GM23338 (cell line): ENCODE measurements at regions not wholly inside any gene's neighbourhood (a gene's known extent, or its start where the extent isn't known, plus 50 kb on each side); places are given as distances from the start of the nearest gene placed in this dataset.

Experiments used
- EZH2 ChIP-seq: fragments of 200-600 bp; sonication (generic); IDR thresholded peaks from one replicate; pipeline ENCODE4 v1.8.0; 2017; ENCODE audit warnings: antibody characterized with exemption, mild to moderate bottlenecking, low read depth; ENCODE audit not compliant: unreplicated experiment
- JUNB ChIP-seq: IDR thresholded peaks from one replicate; pipeline ENCODE4 v1.6.1; 2016; ENCODE audit warnings: antibody characterized with exemption; ENCODE audit not compliant: unreplicated experiment
- POLR2AphosphoS5 ChIP-seq: IDR thresholded peaks from 2 replicates; pipeline ENCODE4 v1.6.1; 2016; ENCODE audit warnings: antibody characterized with exemption, low read depth
- REST ChIP-seq: IDR thresholded peaks from one replicate; pipeline ENCODE4 v1.6.1; 2018; ENCODE audit warnings: antibody characterized with exemption; ENCODE audit not compliant: unreplicated experiment
- TF ChIP-seq, protein P1 (sequence below), 2 experiments: fragments of 200-600 bp in 1 of 2; sonication (generic) in 1 of 2; conservative IDR thresholded peaks; 2 replicates each; pipeline versions ENCODE4 v1.5.1 to v1.6.1; 2016 to 2017; ENCODE audit warnings: antibody characterized with exemption in 2 of 2, low read depth in 2 of 2, mild to moderate bottlenecking in 2 of 2, moderate library complexity in 1 of 2

DNA sequence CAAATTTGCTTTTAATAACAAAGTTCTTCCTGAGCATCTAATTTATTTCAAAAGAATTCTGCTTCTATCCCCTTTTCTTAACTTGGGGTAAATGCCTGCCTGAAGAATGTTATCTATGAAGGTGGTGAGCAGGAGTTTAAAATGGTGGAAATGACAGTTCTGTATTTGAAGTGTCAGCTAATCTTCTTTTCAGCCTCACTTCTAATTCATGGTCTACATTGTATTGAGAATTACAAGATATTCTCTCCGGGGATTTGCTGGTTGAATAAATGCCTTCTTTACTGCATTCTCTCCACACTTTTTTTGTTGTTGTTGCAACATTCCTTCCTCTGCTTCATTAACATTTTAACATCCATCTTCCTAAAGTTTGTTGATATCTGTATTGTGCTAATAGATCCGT is 143.1 kb upstream of the GRIN3A start:
- TF ChIP-seq, protein P1, sequence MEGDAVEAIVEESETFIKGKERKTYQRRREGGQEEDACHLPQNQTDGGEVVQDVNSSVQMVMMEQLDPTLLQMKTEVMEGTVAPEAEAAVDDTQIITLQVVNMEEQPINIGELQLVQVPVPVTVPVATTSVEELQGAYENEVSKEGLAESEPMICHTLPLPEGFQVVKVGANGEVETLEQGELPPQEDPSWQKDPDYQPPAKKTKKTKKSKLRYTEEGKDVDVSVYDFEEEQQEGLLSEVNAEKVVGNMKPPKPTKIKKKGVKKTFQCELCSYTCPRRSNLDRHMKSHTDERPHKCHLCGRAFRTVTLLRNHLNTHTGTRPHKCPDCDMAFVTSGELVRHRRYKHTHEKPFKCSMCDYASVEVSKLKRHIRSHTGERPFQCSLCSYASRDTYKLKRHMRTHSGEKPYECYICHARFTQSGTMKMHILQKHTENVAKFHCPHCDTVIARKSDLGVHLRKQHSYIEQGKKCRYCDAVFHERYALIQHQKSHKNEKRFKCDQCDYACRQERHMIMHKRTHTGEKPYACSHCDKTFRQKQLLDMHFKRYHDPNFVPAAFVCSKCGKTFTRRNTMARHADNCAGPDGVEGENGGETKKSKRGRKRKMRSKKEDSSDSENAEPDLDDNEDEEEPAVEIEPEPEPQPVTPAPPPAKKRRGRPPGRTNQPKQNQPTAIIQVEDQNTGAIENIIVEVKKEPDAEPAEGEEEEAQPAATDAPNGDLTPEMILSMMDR (conservative IDR thresholded peaks at IDR 0.05; ENCODE audit: low read depth in 2 of 2), result no peak
- no peak for TF ChIP-seq EZH2
- no peak for TF ChIP-seq POLR2AphosphoS5
- TF ChIP-seq JUNB, result no peak
- TF ChIP-seq REST, result no peak
